ENCODE measurements at regions not wholly inside any gene's neighbourhood (a gene's known extent, or its start where the extent isn't known, plus 50 kb on each side); places are given as distances from the start of the nearest gene placed in this dataset.

DNA sequence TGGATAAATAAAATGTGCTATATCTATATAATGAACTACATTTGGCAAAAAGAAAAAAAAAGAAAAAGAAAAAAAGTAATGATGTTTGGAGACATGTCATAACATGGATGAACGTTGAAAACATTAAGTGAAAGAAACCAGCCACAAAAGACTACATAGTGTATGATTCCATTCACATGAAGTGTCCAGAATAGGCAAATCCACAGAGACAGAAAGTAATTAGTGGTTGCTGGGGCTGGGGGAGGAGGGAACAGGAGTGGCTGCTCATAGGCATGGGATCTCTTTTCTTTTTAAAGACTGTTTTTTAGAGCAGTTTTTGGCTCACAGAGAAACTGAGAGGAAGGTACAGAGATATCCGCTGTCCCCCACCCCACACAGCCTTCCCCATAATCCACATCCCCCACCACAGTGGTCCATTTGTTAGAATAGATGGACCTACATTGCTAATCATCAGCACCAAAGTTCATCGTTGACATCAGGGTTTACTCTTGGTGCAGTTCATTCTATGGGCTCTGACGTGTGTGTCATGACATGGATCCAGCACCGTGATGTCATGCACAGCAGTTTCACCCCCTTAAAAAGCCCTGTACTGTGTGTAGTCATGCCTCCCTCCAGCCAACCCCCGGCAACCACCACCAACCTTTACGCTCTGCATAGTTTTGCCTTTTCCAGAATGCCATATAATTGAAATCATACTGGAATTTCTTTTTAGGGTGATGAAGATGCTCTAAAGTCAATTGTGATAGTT lies 240.9 kb upstream of the RREB1 start:
- Histone ChIP-seq H3K4me1 (ENCODE audit: control insufficient read depth in 1 of 2, insufficient read depth in 2 of 2, low read depth in 1 of 2, low read length in 1 of 2) (no peaks in the 10 kb centered on the region), H3K4me2 (no peak overlapping the region), H3K27ac (ENCODE audit: low read depth in 2 of 2, low read length in 1 of 2) (no peak overlapping the region), H3K9me2 (no peaks in the 10 kb centered on the region), H3K9ac (no peak overlapping the region), H4K20me1 (ENCODE audit: insufficient read depth) (no peaks in the 10 kb centered on the region), H3K79me2 (ENCODE audit: insufficient read depth) (no peaks in the 10 kb centered on the region), H3F3A (replicated peaks; ENCODE audit: insufficient read depth) (no peaks in the 10 kb centered on the region), H2AFZ (ENCODE audit: low read depth) (no peak overlapping the region), H3K36me3 (replicated peaks in 1 of 2; ENCODE audit: control insufficient read depth in 1 of 2, insufficient read depth in 2 of 2, low read length in 1 of 2) (no peaks in the 10 kb centered on the region), H3K4me3 (ENCODE audit: low read depth in 2 of 2, low read length in 1 of 2) (no peak overlapping the region), H3K9me3 (no peaks in the 10 kb centered on the region), H3K27me3 (ENCODE audit: insufficient read depth) (no peaks in the 10 kb centered on the region)
- 23% methylated on average over 7 of the region's 7 CpGs for WGBS (ENCODE audit: low lambda C conversion rate)
- DNase-seq = no peak
- TF ChIP-seq JUND (IDR thresholded peaks at IDR 0.05) = no peak
- TF ChIP-seq REST (IDR thresholded peaks at IDR 0.05; ENCODE audit: low read depth, low read length) = no peak
- no peak for TF ChIP-seq NRF1 (IDR thresholded peaks at IDR 0.05; ENCODE audit: low read depth, low read length)
- no peak for TF ChIP-seq RAD21 (IDR thresholded peaks at IDR 0.05; ENCODE audit: low read length)
- TF ChIP-seq PBX3 (IDR thresholded peaks at IDR 0.05) = no peak
- TF ChIP-seq EP300 (IDR thresholded peaks at IDR 0.05; ENCODE audit: borderline replicate concordance in 1 of 2, low read depth in 1 of 2, low read length in 1 of 2) = no peak
- TF ChIP-seq, protein P1, sequence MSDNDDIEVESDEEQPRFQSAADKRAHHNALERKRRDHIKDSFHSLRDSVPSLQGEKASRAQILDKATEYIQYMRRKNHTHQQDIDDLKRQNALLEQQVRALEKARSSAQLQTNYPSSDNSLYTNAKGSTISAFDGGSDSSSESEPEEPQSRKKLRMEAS (IDR thresholded peaks at IDR 0.05; ENCODE audit: low read depth) = no peak
- no peak for TF ChIP-seq GABPA (IDR thresholded peaks at IDR 0.05; ENCODE audit: low read depth)
- TF ChIP-seq EZH2phosphoT487 (IDR thresholded peaks at IDR 0.05; ENCODE audit: borderline replicate concordance, low read depth) = no peak
- no peak for TF ChIP-seq NFIC (IDR thresholded peaks at IDR 0.05; ENCODE audit: borderline replicate concordance)
- TF ChIP-seq, protein P2, sequence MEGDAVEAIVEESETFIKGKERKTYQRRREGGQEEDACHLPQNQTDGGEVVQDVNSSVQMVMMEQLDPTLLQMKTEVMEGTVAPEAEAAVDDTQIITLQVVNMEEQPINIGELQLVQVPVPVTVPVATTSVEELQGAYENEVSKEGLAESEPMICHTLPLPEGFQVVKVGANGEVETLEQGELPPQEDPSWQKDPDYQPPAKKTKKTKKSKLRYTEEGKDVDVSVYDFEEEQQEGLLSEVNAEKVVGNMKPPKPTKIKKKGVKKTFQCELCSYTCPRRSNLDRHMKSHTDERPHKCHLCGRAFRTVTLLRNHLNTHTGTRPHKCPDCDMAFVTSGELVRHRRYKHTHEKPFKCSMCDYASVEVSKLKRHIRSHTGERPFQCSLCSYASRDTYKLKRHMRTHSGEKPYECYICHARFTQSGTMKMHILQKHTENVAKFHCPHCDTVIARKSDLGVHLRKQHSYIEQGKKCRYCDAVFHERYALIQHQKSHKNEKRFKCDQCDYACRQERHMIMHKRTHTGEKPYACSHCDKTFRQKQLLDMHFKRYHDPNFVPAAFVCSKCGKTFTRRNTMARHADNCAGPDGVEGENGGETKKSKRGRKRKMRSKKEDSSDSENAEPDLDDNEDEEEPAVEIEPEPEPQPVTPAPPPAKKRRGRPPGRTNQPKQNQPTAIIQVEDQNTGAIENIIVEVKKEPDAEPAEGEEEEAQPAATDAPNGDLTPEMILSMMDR (IDR thresholded peaks at IDR 0.05) = no peak
- no peak for TF ChIP-seq TAF1 (IDR thresholded peaks at IDR 0.05; ENCODE audit: borderline replicate concordance, low read depth, low read length)
- no peak for TF ChIP-seq GATA2 (CRISPR knock-in tag; IDR thresholded peaks at IDR 0.05)
- no peak for TF ChIP-seq POLR2AphosphoS5 (IDR thresholded peaks at IDR 0.05; ENCODE audit: low read depth, low read length)
- no peak for TF ChIP-seq USF1 (IDR thresholded peaks at IDR 0.05; ENCODE audit: borderline replicate concordance, low read depth)
- no peak for TF ChIP-seq IRF3 (IDR thresholded peaks at IDR 0.05; ENCODE audit: low read depth, low read length)
- TF ChIP-seq TCF12 (IDR thresholded peaks at IDR 0.05) = no peak
- ChIA-PET POLR2A (no interaction called here), CTCF (no interaction called here)

Data from SK-N-SH (cell line).